ENCODE measurements at regions not wholly inside any gene's neighbourhood (a gene's known extent, or its start where the extent isn't known, plus 50 kb on each side); places are given as distances from the start of the nearest gene placed in this dataset.

- no peaks in the 10 kb centered on the region for H3K36me3 Mint-ChIP-seq
Observed at GRCh38 chr4:123698556-123698955, 302.0 kb downstream of the SPRY1 start.

GRCh38 chr4:123699880-123700771, 303.5 kb downstream of the SPRY1 start:
- TF ChIP-seq CTCF (conservative IDR thresholded peaks at IDR 0.05): no peak
- Mint-ChIP-seq H3K4me3 (peak overlapping the region; percentile 35), H3K27ac (peak overlapping the region; percentile 8), H3K9me3 (peaks cover 4% of the 10 kb centered on the region), H3K4me1 (ENCODE audit: unreplicated experiment) (peaks cover 14% of the 10 kb centered on the region), H3K36me3 (peaks cover 3% of the 10 kb centered on the region), H3K27me3 (no peaks in the 10 kb centered on the region)
- DNase-seq (ENCODE audit: extremely low spot score, unreplicated experiment): no peak

More at GRCh38 chr4:123698556-123698955, 302.0 kb downstream of the SPRY1 start:
- no peak for TF ChIP-seq CTCF (conservative IDR thresholded peaks at IDR 0.05)
- Mint-ChIP-seq H3K27ac (no peak overlapping the region), H3K4me1 (ENCODE audit: unreplicated experiment) (peaks cover 14% of the 10 kb centered on the region), H3K9me3 (peaks cover 4% of the 10 kb centered on the region), H3K4me3 (no peak overlapping the region), H3K27me3 (no peaks in the 10 kb centered on the region)
- no peak for DNase-seq (ENCODE audit: extremely low spot score, unreplicated experiment)

GRCh38 chr4:123701131-123701575, 304.6 kb downstream of the SPRY1 start:
- no peak overlapping the region for H3K4me3 Mint-ChIP-seq
- peaks cover 3% of the 10 kb centered on the region for H3K36me3 Mint-ChIP-seq
- H3K4me1 Mint-ChIP-seq (ENCODE audit: unreplicated experiment): peaks cover 14% of the 10 kb centered on the region
- TF ChIP-seq CTCF (conservative IDR thresholded peaks at IDR 0.05): no peak
- no peaks in the 10 kb centered on the region for H3K27me3 Mint-ChIP-seq
- H3K9me3 Mint-ChIP-seq: peaks cover 4% of the 10 kb centered on the region
- no peak overlapping the region for H3K27ac Mint-ChIP-seq
- no peak for DNase-seq (ENCODE audit: extremely low spot score, unreplicated experiment)

GRCh38 chr4:123705419-123705818, 308.8 kb downstream of the SPRY1 start:
- Mint-ChIP-seq H3K4me3 (no peak overlapping the region), H3K36me3 (peaks cover 3% of the 10 kb centered on the region), H3K9me3 (no peaks in the 10 kb centered on the region), H3K27ac (no peak overlapping the region), H3K27me3 (no peaks in the 10 kb centered on the region), H3K4me1 (ENCODE audit: unreplicated experiment) (peaks cover 8% of the 10 kb centered on the region)
- DNase-seq (ENCODE audit: extremely low spot score, unreplicated experiment): no peak
- no peak for TF ChIP-seq CTCF (conservative IDR thresholded peaks at IDR 0.05)

- Mint-ChIP-seq H3K27me3 (no peaks in the 10 kb centered on the region), H3K27ac (no peak overlapping the region), H3K9me3 (no peaks in the 10 kb centered on the region), H3K36me3 (peaks cover 3% of the 10 kb centered on the region), H3K4me1 (ENCODE audit: unreplicated experiment) (no peaks in the 10 kb centered on the region), H3K4me3 (no peak overlapping the region)
- no peak for TF ChIP-seq CTCF (conservative IDR thresholded peaks at IDR 0.05)
- no peak for DNase-seq (ENCODE audit: extremely low spot score, unreplicated experiment)
Observed at GRCh38 chr4:123706973-123707372, 310.4 kb downstream of the SPRY1 start.
